Left cardiac atrium (tissue), 4 donors: ENCODE measurements at regions not wholly inside any gene's neighbourhood (a gene's known extent, or its start where the extent isn't known, plus 50 kb on each side); places are given as distances from the start of the nearest gene placed in this dataset.

Experiments used
- ATAC-seq, 2 donors: fragments of 200-7000 bp; cut with Tn5 transposase; one replicate each; pipeline ENCODE4 v1.9.1; 2020; ENCODE audit warnings: mild to moderate bottlenecking in 2 of 2, moderate library complexity in 2 of 2
- DNase-seq: peaks from one replicate; pipeline ENCODE4 v3.0.0-alpha.2; 2020
- intact Hi-C, 2 donors: fragments of 100-400 bp; cut with DNase I; formaldehyde crosslinking; loops; one replicate each; pipeline versions ENCODE4 v1.14.1 to v1.15.1; 2022 to 2023
- donor health status: DM: no; HTN: yes; CAD: no.
- donor health status: DM: no; HTN: yes; CAD: no; lungs with severe emphysema.
- donor health status: DM: yes; HTN: yes; CAD: no.
- donor health status: Dilated cardiomyopathy.

GRCh38 chr11:116438651-116439360 lies 334.0 kb downstream of the BUD13 start:
- intact Hi-C loops: no loop called here
- DNase-seq (no peak), ATAC-seq (no peak)

DNA sequence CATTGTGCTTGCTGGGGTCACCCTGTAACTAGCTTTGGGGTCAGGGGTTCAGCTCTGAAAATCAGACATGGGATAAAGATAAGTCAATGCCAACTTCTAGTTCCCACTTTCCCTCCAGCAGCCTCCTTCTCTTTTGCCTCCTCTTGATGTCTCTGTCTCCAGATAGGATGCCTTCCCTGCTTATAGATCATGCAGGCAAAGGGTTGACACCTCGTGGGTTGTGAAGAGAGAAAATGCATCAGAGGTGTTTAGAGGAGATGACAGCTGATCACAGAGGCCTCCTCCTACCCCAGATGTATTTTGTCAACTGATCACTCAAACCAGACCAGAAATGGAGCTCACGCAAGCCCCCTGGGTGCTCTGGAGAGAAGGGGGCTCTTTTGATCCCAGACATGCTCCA lies 337.8 kb downstream of the BUD13 start:
- intact Hi-C loops: no loop called here
- DNase-seq (no peak), ATAC-seq (no peak)

- no peak for DNase-seq
- intact Hi-C loops: no loop called here
- ATAC-seq: no peak
These were observed 340.5 kb downstream of the BUD13 start for GRCh38 chr11:116432301-116432700.

- DNase-seq: no peak
- intact Hi-C loops: no loop called here
- ATAC-seq: no peak
These were observed 340.9 kb downstream of the BUD13 start for GRCh38 chr11:116431842-116432241.

- intact Hi-C loops: no loop called here
- DNase-seq (no peak), ATAC-seq (peak in 1 of 2 donors; percentile 8)
These were observed 344.2 kb downstream of the BUD13 start for GRCh38 chr11:116428638-116428975.

GRCh38 chr11:116427903-116428637 lies 344.7 kb downstream of the BUD13 start:
- no peak for DNase-seq
- ATAC-seq: peak; percentile 27 to 75
- intact Hi-C loops: no loop called here

DNA sequence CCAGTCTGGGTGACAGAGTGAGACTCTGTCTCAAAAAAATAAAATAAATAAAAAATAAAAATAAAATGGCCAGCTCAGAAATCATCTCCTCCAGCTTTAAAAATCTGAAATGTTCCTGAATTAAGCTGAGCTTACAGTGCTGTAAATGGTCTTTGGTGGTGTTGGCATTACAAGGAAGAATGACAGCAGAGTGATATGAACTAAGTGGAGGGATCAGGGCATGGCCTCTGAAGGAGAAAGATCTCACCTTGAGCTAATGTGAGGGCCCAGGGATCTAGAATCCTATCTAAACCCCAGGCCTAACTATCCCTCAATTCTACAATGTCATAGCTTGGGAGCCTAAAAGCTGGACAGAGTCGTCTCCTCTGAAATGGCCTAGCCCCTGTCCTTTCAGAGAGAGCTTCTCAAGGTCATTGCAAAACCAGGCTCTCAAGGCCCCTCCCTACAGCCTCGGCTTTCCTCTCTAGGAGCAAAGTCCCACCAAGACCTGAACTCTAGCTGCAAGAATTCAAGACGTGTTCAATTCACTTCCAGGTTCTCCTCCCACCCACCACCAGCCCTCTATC lies 345.4 kb downstream of the BUD13 start:
- ATAC-seq (peak; percentile 10 to 17), DNase-seq (no peak)
- intact Hi-C loops: no loop called here

- intact Hi-C loops: no loop called here
- no peak for ATAC-seq
These were observed 346.0 kb downstream of the BUD13 start for GRCh38 chr11:116426761-116427160.

GRCh38 chr11:116424615-116425261 lies 348.0 kb downstream of the BUD13 start:
- intact Hi-C loops: no loop called here
- ATAC-seq (no peak), DNase-seq (no peak)

More at GRCh38 chr11:116426761-116427160, 346.0 kb downstream of the BUD13 start:
- no peak for DNase-seq

DNA sequence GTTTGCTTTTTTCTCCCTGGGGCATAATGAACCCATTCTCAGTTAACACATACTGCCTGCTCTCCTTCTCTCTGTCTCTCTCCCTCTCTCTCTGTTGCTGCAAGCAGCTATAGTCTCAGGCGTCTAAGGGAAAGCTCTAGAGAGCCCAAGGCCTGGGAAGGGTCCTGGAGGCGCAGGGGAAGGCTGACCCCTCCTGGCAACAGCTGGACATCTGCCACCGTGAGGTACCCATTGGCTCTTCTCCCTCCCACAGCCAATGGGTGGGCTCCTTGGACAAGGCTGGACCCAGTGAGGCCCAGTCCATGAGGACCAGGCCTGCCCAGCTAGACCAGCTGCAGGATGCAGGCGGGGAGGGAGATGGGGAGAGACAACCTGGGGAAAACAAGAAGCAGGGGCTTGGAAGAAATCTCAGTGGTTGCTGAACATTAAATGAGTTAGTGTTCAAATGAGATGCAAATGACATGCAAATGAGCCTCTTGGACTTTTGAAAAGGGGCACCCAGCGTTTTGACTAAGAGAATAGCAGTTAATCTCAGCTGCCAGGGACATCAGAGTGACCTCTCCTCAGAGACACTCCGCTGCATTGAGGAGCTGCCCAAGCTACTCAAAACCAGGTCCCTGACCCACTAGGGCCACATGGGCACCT lies 349.7 kb downstream of the BUD13 start:
- intact Hi-C loops: no loop called here
- no peak for ATAC-seq
- DNase-seq: no peak

DNA sequence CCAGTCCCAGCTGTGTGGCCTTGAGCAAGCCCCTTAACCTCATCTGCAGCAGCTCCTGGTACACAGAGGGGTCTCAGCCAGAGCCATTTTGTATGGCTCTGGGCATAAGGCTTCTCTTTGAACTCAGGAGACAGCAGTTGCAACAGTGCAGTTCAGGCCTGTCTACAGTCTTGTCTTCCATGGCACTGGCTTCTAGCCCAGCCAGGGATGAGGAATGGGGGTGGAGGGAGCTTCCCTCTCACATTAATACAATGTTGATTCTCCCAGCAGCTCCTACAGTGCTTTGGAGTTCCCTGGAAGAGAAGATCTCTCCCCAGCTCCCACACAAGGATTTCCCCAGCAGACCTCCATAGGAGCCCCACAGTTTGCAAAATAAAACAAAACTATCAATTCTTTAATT lies 350.2 kb downstream of the BUD13 start:
- ATAC-seq (no peak), DNase-seq (no peak)

GRCh38 chr11:116421529-116422185 lies 351.1 kb downstream of the BUD13 start:
- DNase-seq (no peak), ATAC-seq (no peak)
- intact Hi-C loops: no loop called here

More for the DNA sequence above, 350.2 kb downstream of the BUD13 start:
- intact Hi-C loops: no loop called here

DNA sequence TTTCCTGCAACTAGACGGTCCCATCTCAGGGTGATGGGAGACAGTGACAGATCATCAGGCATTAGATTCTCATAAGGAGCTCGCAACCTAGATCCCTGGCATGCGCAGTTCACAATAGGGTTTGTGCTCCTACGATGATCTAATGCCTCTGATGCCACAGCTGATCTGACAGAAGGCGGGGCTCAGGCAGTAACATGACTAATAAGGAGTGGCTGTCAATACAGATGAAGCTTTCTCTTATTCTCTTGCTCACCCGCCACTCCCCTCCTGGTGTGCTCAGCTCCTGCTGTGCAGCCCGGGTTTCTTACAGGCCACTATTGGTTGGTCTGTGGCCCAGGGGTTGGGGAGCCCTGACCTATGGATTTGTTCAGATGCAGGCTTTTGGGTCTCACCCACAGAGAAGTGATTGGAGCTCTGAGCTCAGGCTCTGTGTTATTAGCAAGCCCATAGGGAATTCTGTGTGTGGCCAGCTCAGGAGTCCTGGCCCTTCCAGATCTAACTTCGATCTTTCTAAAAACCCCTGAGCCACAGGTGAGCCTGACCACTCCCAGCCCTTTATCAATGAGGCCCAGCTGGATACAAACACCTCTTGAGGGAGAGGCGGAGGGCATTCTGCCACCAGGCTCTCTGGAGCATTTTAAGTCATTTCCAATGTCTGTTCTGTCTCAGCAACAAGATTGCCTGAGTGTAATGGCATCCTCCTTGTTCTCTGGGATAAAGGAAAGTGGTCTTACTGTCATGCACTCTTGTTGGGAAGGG lies 351.8 kb downstream of the BUD13 start:
- DNase-seq: no peak

GRCh38 chr11:116420030-116420429 lies 352.8 kb downstream of the BUD13 start:
- no peak for DNase-seq
- intact Hi-C loops: no loop called here
- ATAC-seq: peak in 1 of 2 donors; percentile 50

More for the DNA sequence above, 351.8 kb downstream of the BUD13 start:
- intact Hi-C loops: no loop called here
- peak in 1 of 2 donors; percentile 60 for ATAC-seq

DNA sequence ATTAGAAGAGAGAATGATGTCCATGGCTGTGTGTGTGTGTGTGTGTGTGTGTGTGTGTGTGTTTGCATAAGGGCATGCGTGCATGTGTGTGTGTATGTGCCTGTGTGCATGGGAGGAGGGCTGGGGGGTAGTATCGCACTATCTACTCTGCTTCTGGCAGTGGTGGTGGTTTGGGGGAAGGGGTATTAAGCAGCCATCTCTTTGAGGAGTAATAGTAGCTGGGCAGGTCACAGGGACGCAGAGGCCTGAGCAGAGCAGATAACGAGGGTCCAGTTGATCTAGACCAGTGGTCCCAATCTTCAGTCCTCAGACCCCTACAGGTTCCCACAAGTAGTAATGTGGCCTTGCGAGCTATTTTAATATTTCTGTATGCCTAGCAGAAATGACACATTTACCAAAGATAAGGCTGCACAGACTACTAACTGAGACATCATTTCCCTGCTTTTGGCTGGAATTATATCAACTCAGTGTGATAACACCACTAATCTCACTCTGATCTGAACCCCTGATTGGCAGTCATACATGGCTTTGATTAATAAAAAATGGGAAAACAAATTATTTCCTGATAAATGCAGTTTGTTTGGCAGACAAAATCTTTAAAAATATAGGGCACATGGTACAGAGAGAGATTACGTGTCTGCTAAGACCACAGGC lies 354.3 kb downstream of the BUD13 start:
- intact Hi-C loops: no loop called here
- no peak for DNase-seq
- ATAC-seq: no peak

GRCh38 chr11:116416852-116417251 lies 355.9 kb downstream of the BUD13 start:
- no peak for ATAC-seq
- intact Hi-C loops: no loop called here

DNA sequence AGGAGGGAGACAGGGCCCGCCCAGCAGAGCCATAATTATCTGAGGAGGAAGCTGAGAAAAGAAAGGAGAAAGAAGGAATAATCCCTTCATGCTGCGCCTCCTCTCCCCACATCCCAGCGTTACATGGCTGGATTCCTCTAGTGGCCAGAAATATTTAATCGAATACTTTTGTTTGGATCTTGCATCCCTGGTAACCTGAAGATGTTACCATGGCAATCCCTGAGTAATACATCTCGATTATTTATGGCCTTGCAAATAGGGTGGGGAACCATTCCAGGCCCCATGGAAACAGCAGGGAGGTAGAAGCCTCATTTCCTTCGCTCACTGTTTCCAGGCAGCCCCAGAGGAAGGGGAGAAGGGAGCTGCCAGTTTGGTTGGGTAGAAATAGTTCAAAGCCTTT lies 357.7 kb downstream of the BUD13 start:
- DNase-seq (no peak), ATAC-seq (no peak)
- intact Hi-C loops: no loop called here

More at GRCh38 chr11:116416852-116417251, 355.9 kb downstream of the BUD13 start:
- DNase-seq: no peak

GRCh38 chr11:116414357-116414880 lies 358.4 kb downstream of the BUD13 start:
- ATAC-seq (no peak), DNase-seq (no peak)
- intact Hi-C loops: no loop called here
